HG03108 (cell line): ENCODE measurements at regions not wholly inside any gene's neighbourhood (a gene's known extent, or its start where the extent isn't known, plus 50 kb on each side); places are given as distances from the start of the nearest gene placed in this dataset.

Experiments
- ATAC-seq: cut with Tn5 transposase; IDR thresholded peaks from one replicate; pipeline ENCODE4 v1.9.1; 2021; ENCODE audit warnings: moderate library complexity; ENCODE audit not compliant: unreplicated experiment

GRCh38 chr6:4383910-4384638 lies 248.7 kb upstream of the ECI2 start:
- no peak for ATAC-seq

- ATAC-seq: no peak
These were observed 247.0 kb upstream of the ECI2 start for GRCh38 chr6:4382362-4382853.

- ATAC-seq: no peak
These were observed 246.0 kb upstream of the ECI2 start for GRCh38 chr6:4381381-4381780.

- no peak for ATAC-seq
These were observed 245.5 kb upstream of the ECI2 start for GRCh38 chr6:4380881-4381281.

- ATAC-seq: no peak
These were observed 244.6 kb upstream of the ECI2 start for GRCh38 chr6:4379958-4380357.

- ATAC-seq: no peak
These were observed 243.1 kb upstream of the ECI2 start for GRCh38 chr6:4378319-4378996.

- no peak for ATAC-seq
These were observed 242.2 kb upstream of the ECI2 start for GRCh38 chr6:4377603-4378002.

GRCh38 chr6:4374216-4374615 lies 238.8 kb upstream of the ECI2 start:
- ATAC-seq: no peak

GRCh38 chr6:4372866-4373265 lies 237.5 kb upstream of the ECI2 start:
- no peak for ATAC-seq

GRCh38 chr6:4371207-4371921 lies 236.0 kb upstream of the ECI2 start:
- no peak for ATAC-seq

GRCh38 chr6:4370066-4370465 lies 234.7 kb upstream of the ECI2 start:
- ATAC-seq: no peak

GRCh38 chr6:4369616-4370015 lies 234.2 kb upstream of the ECI2 start:
- ATAC-seq: no peak

- no peak for ATAC-seq
These were observed 233.3 kb upstream of the ECI2 start for GRCh38 chr6:4368649-4369048.

GRCh38 chr6:4367643-4368042 lies 232.3 kb upstream of the ECI2 start:
- no peak for ATAC-seq

- ATAC-seq: no peak
These were observed 231.4 kb upstream of the ECI2 start for GRCh38 chr6:4366635-4367395.

- no peak for ATAC-seq
These were observed 230.3 kb upstream of the ECI2 start for GRCh38 chr6:4365686-4366085.

- no peak for ATAC-seq
These were observed 229.3 kb upstream of the ECI2 start for GRCh38 chr6:4364711-4365110.

- ATAC-seq: no peak
These were observed 228.8 kb upstream of the ECI2 start for GRCh38 chr6:4364172-4364571.

GRCh38 chr6:4363656-4364055 lies 228.3 kb upstream of the ECI2 start:
- ATAC-seq: no peak

GRCh38 chr6:4362326-4362725 lies 227.0 kb upstream of the ECI2 start:
- no peak for ATAC-seq

- ATAC-seq: no peak
These were observed 225.5 kb upstream of the ECI2 start for GRCh38 chr6:4360920-4361319.
